ENCODE measurements at regions not wholly inside any gene's neighbourhood (a gene's known extent, or its start where the extent isn't known, plus 50 kb on each side); places are given as distances from the start of the nearest gene placed in this dataset.

- H2BK5ac ChIP-seq (ENCODE audit: low read depth, low read length) = no peak overlapping the region
- H2BK12ac ChIP-seq (ENCODE audit: low read depth, low read length) = no peak overlapping the region
- H4K5ac ChIP-seq (ENCODE audit: insufficient read length, low read depth, low read length) = no peak overlapping the region
- DNase-seq (ENCODE audit: low read depth in 1 of 2, low spot score in 2 of 2) = no peak
- FAIRE-seq = no peak
- no peak overlapping the region for H3K18ac ChIP-seq (ENCODE audit: extremely low read depth, low read length)
- no peak overlapping the region for H2AK5ac ChIP-seq (ENCODE audit: low read depth, low read length)
- H3K4me1 ChIP-seq (replicated peaks in 1 of 4; ENCODE audit: control insufficient read depth in 3 of 4, insufficient read depth in 4 of 4, low read length in 3 of 4) = no peaks in the 10 kb centered on the region
- no peak overlapping the region for H2BK20ac ChIP-seq (ENCODE audit: low read length)
- H2BK120ac ChIP-seq (replicated peaks; ENCODE audit: low read depth, low read length) = no peak overlapping the region
- no peak overlapping the region for H3K4ac ChIP-seq (replicated peaks; ENCODE audit: insufficient read length, low read depth, low read length)
- H3K27ac ChIP-seq (ENCODE audit: low read depth, low read length) = no peak overlapping the region
- H4K91ac ChIP-seq (replicated peaks; ENCODE audit: insufficient read length, low read length) = no peak overlapping the region
- H3K9ac ChIP-seq (replicated peaks in 1 of 4; ENCODE audit: extremely low read depth in 1 of 4, low read depth in 3 of 4, low read length in 3 of 4) = no peak overlapping the region
- no peak overlapping the region for H4K8ac ChIP-seq (ENCODE audit: extremely low read depth, insufficient read depth, low read length)
- ChIA-PET CTCF (ENCODE audit: partially characterized antibody) (interaction anchor here (0.6 to 1.1 kb wide), 3 partner anchors 143 to 363 kb away, joined by 3 read pairs; no protein-coding TSS in a partner anchor), POLR2A (ENCODE audit: partially characterized antibody) (interaction anchor here (0.6 kb wide), 1 partner anchor 7 kb away, joined by 4 read pairs; no protein-coding TSS in a partner anchor)
- WGBS, 2 experiments (ENCODE audit: extremely low coverage in 1 of 2, insufficient coverage in 1 of 2, insufficient read length in 1 of 2, insufficient replicate concordance in 2 of 2, low coverage in 1 of 2, low lambda C conversion rate in 2 of 2, missing lambda C conversion rate in 1 of 2) = 96% methylated on average over 5 of the region's 5 CpGs; no CpG with 5 or more reads in 1 of the 2 experiments
- H4K20me1 ChIP-seq (replicated peaks in 1 of 2; ENCODE audit: control insufficient read depth in 1 of 2, insufficient read depth in 2 of 2, low read length in 2 of 2) = no peaks in the 10 kb centered on the region
- no peak overlapping the region for H3K56ac ChIP-seq (replicated peaks; ENCODE audit: insufficient read length, low read depth, low read length)
- no peak overlapping the region for H2BK15ac ChIP-seq (ENCODE audit: low read length)
- H3K14ac ChIP-seq (ENCODE audit: insufficient read length) = no peak overlapping the region
- no peaks in the 10 kb centered on the region for H3K23me2 ChIP-seq (ENCODE audit: low read depth, low read length)
- H3K27me3 ChIP-seq (replicated peaks in 1 of 4; ENCODE audit: control insufficient read depth in 3 of 4, extremely low read depth in 1 of 4, insufficient read depth in 3 of 4, low read length in 3 of 4) = no peaks in the 10 kb centered on the region
- H2AFZ ChIP-seq (ENCODE audit: low read length) = no peak overlapping the region
- no peak for TF ChIP-seq ATF2 (IDR thresholded peaks at IDR 0.05; ENCODE audit: low read length)
- TF ChIP-seq CBX8 (IDR thresholded peaks at IDR 0.05; ENCODE audit: borderline replicate concordance, low read depth, low read length) = no peak
- no peak for TF ChIP-seq SAP30 (IDR thresholded peaks at IDR 0.05; ENCODE audit: insufficient read depth, insufficient replicate concordance, low read length)
- TF ChIP-seq NRF1 (IDR thresholded peaks at IDR 0.05; ENCODE audit: low read depth, low read length) = no peak
- TF ChIP-seq SP4 (IDR thresholded peaks at IDR 0.05; ENCODE audit: low read length) = no peak
- TF ChIP-seq, protein P1, sequence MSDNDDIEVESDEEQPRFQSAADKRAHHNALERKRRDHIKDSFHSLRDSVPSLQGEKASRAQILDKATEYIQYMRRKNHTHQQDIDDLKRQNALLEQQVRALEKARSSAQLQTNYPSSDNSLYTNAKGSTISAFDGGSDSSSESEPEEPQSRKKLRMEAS (IDR thresholded peaks at IDR 0.05) = no peak
- no peaks in the 10 kb centered on the region for H3K9me3 ChIP-seq (ENCODE audit: insufficient read depth in 2 of 2, low read depth in 1 of 2, low read length in 1 of 2)
- H3K79me2 ChIP-seq (ENCODE audit: control insufficient read depth in 1 of 2, insufficient read depth in 2 of 2, low read length in 2 of 2) = no peaks in the 10 kb centered on the region
- no peak overlapping the region for H3K4me2 ChIP-seq (ENCODE audit: insufficient read depth in 1 of 2, low read depth in 2 of 2, low read length in 2 of 2)
- no peaks in the 10 kb centered on the region for H3K36me3 ChIP-seq (ENCODE audit: control insufficient read depth in 2 of 4, insufficient read depth in 4 of 4, low read length in 3 of 4)
- no peak overlapping the region for H3K4me3 ChIP-seq (ENCODE audit: extremely low read depth in 1 of 4, insufficient read depth in 2 of 4, low read depth in 3 of 4, low read length in 4 of 4)
- H3K23ac ChIP-seq (ENCODE audit: insufficient read length) = no peak overlapping the region
- no peaks in the 10 kb centered on the region for H3K79me1 ChIP-seq (ENCODE audit: low read depth, low read length)
Measured at GRCh38 chr17:71757156-71757555, 363.7 kb upstream of the SOX9 start.
